BLaER1 treated with 17β-estradiol and CSF1 and Interleukin-3, amounts not matched to agents 10 nM and 100 nM (cell line): ENCODE measurements at regions not wholly inside any gene's neighbourhood (a gene's known extent, or its start where the extent isn't known, plus 50 kb on each side); places are given as distances from the start of the nearest gene placed in this dataset.

Source experiments
- H3K27ac ChIP-seq, 11 experiments: shearing (Covaris generic); formaldehyde crosslinking; 2 replicates each; pipeline ENCODE4 v1.8.1; 2022
- H3K27me3 ChIP-seq, 11 experiments: shearing (Covaris generic); formaldehyde crosslinking; 2 replicates each; pipeline ENCODE4 v1.8.1; 2022
- H3K36me3 ChIP-seq, 11 experiments: shearing (Covaris generic); formaldehyde crosslinking; 2 replicates each; pipeline ENCODE4 v1.8.1; 2022
- H3K4me1 ChIP-seq, 10 experiments: shearing (Covaris generic); formaldehyde crosslinking; 2 replicates each; pipeline ENCODE4 v1.8.1; 2022
- H3K4me2 ChIP-seq, 11 experiments: shearing (Covaris generic); formaldehyde crosslinking; 2 replicates each; pipeline ENCODE4 v1.8.1; 2022
- H3K4me3 ChIP-seq, 10 experiments: shearing (Covaris generic); formaldehyde crosslinking; 2 replicates each; pipeline ENCODE4 v1.8.1; 2022
- H3K9ac ChIP-seq, 11 experiments: shearing (Covaris generic); formaldehyde crosslinking; 2 replicates each; pipeline ENCODE4 v1.8.1; 2022
- H3K9me3 ChIP-seq, 11 experiments: shearing (Covaris generic); formaldehyde crosslinking; replicated peaks in 1 of 11; 2 replicates each; pipeline ENCODE4 v1.8.1; 2022
- H4K20me1 ChIP-seq, 11 experiments: shearing (Covaris generic); formaldehyde crosslinking; 2 replicates each; pipeline ENCODE4 v1.8.1; 2022
- Cebpa-rat ChIP-seq, 11 experiments: shearing (Covaris generic); IDR thresholded peaks; 2 replicates each; pipeline ENCODE4 v1.8.1; 2022

- Histone ChIP-seq H3K27me3 (no peaks in the 10 kb centered on the region), H3K4me3 (no peak overlapping the region), H3K4me1 (no peaks in the 10 kb centered on the region), H3K27ac (no peak overlapping the region), H4K20me1 (no peaks in the 10 kb centered on the region), H3K9me3 (no peaks in the 10 kb centered on the region), H3K4me2 (no peak overlapping the region), H3K36me3 (no peaks in the 10 kb centered on the region), H3K9ac (no peak overlapping the region)
- no peak for TF ChIP-seq Cebpa-rat (IDR thresholded peaks at IDR 0.05)
Measured at GRCh38 chr2:49226360-49226759, 72.0 kb upstream of the FSHR start.

GRCh38 chr2:49225126-49225525 is 70.8 kb upstream of the FSHR start:
- Histone ChIP-seq H3K9ac (no peak overlapping the region), H3K36me3 (no peaks in the 10 kb centered on the region), H3K4me1 (no peaks in the 10 kb centered on the region)

DNA sequence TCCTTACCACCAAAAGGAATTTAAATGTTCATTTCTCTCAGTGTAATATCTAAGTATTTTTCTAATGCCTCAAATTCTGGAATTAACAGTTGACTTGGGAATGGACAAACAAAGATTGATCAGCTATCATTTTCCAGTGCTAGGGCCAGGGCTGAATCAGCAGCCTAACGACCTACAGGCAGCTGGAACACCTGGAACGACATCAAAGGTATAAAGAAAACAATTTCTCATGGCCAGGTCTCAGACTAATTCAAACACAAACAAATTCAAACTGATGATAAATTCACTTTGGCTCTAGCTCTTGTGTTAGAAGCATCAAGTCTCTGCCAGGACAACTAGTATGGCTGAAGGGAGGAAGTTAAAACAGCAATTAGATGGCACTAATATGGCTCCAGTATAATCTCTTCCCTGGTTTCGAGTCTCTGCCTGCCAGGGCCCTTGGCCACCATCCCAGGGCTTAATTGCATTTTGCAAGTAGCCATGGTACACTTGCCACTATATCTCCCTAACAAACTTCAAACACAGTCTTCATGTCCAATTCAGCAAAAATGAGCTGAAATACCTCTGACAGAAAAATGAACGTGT is 70.2 kb upstream of the FSHR start:
- Histone ChIP-seq H3K9me3 (no peaks in the 10 kb centered on the region), H3K27ac (no peak overlapping the region), H3K4me2 (no peak overlapping the region), H4K20me1 (no peaks in the 10 kb centered on the region), H3K9ac (no peak overlapping the region), H3K4me3 (no peak overlapping the region), H3K36me3 (no peaks in the 10 kb centered on the region), H3K27me3 (no peaks in the 10 kb centered on the region), H3K4me1 (no peaks in the 10 kb centered on the region)
- no peak for TF ChIP-seq Cebpa-rat (IDR thresholded peaks at IDR 0.05)

More at GRCh38 chr2:49225126-49225525, 70.8 kb upstream of the FSHR start:
- no peaks in the 10 kb centered on the region for H3K27me3 ChIP-seq
- H4K20me1 ChIP-seq = no peaks in the 10 kb centered on the region
- no peak overlapping the region for H3K27ac ChIP-seq
- H3K9me3 ChIP-seq = no peaks in the 10 kb centered on the region
- no peak for TF ChIP-seq Cebpa-rat (IDR thresholded peaks at IDR 0.05)
- no peak overlapping the region for H3K4me2 ChIP-seq
- no peak overlapping the region for H3K4me3 ChIP-seq

DNA sequence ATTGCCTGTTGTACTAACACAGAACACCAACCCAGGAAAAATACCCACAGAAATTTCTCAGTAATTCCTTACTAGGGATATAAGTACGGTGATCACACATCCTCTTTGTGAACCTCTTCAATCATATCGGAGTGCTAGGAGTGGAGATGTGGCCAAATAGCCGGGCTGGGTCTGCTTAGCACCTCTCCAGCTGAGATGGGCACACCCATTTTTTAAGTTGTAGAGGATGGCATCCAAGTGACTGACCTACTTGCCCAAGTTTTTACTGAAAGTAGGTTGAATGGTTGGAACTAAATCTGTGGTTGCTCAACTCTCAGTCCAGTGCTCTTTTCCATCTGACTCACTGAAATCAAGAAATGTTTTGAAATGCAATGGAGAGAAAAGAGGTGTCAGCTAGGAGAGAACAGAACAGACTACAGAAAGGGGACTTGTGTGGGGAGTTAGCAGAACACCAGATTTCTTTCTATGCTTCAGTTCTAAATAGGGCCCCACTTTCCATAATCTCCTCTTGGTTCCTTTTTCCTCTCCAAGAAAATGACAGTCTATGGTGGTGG is 68.7 kb upstream of the FSHR start:
- Histone ChIP-seq H3K27ac (no peak overlapping the region), H3K9ac (no peak overlapping the region), H3K36me3 (no peaks in the 10 kb centered on the region), H3K4me1 (no peaks in the 10 kb centered on the region), H4K20me1 (no peaks in the 10 kb centered on the region), H3K4me2 (no peak overlapping the region), H3K9me3 (no peaks in the 10 kb centered on the region), H3K4me3 (no peak overlapping the region), H3K27me3 (no peaks in the 10 kb centered on the region)
- TF ChIP-seq Cebpa-rat (IDR thresholded peaks at IDR 0.05) = no peak

DNA sequence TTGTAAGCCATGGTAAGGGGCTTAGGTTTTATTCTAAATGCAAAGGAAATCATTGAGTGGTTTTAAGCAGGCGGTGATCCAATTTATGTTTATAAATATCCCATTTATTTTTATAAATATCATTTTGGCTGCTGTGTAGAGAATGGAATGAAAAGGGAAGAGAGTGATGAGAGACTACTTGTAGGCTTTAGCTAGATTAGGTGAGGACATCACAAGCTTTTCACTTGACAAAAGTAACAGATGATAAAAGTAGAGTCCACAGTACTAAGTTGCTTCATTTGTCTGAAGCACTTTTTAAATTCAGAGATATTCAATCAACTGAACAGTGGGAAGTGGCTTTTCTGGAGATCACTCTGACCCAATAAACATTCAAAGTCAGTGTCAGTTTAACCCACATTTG is 65.4 kb upstream of the FSHR start:
- Histone ChIP-seq H3K9ac (no peak overlapping the region), H3K4me1 (no peaks in the 10 kb centered on the region), H3K27me3 (no peaks in the 10 kb centered on the region), H4K20me1 (no peaks in the 10 kb centered on the region), H3K9me3 (no peaks in the 10 kb centered on the region), H3K36me3 (no peaks in the 10 kb centered on the region), H3K27ac (no peak overlapping the region), H3K4me3 (no peak overlapping the region), H3K4me2 (no peak overlapping the region)
- no peak for TF ChIP-seq Cebpa-rat (IDR thresholded peaks at IDR 0.05)

DNA sequence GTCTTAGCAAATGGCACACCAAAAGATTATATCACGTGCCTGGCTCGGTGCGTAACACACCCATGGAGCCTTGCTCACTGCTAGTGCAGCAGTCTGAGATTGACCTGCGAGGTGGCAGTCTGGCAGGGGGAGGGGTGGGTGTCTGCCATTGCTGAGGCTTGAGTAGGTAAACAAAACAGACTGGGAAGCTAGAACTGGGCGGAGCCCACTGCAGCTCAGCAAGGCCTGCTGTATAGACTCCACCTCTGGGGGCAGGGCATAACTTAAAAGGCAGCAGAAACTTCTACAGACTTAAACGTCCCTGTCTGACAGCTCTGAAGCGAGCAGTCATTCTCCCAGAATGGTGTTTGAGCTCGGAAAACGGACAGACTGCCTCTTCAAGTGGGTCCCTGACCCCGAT is 55.9 kb upstream of the FSHR start:
- Histone ChIP-seq H3K9me3 (no peaks in the 10 kb centered on the region; a peak in 1 of 22 replicates), H3K4me2 (no peak overlapping the region), H3K9ac (no peak overlapping the region), H4K20me1 (no peaks in the 10 kb centered on the region), H3K4me1 (no peaks in the 10 kb centered on the region), H3K27ac (no peak overlapping the region), H3K4me3 (no peak overlapping the region), H3K36me3 (no peaks in the 10 kb centered on the region), H3K27me3 (no peaks in the 10 kb centered on the region)
- no peak for TF ChIP-seq Cebpa-rat (IDR thresholded peaks at IDR 0.05)

- Histone ChIP-seq H3K36me3 (no peaks in the 10 kb centered on the region), H3K4me1 (no peaks in the 10 kb centered on the region), H3K4me3 (no peak overlapping the region), H4K20me1 (no peaks in the 10 kb centered on the region), H3K4me2 (no peak overlapping the region), H3K9me3 (no peaks in the 10 kb centered on the region; a peak in 1 of 22 replicates), H3K27me3 (no peaks in the 10 kb centered on the region), H3K27ac (no peak overlapping the region), H3K9ac (no peak overlapping the region)
- no peak for TF ChIP-seq Cebpa-rat (IDR thresholded peaks at IDR 0.05)
Measured at GRCh38 chr2:49207204-49207603, 52.9 kb upstream of the FSHR start.
